ENCODE measurements at regions not wholly inside any gene's neighbourhood (a gene's known extent, or its start where the extent isn't known, plus 50 kb on each side); places are given as distances from the start of the nearest gene placed in this dataset.
"Not testable (repeated sequence)": the region's sequence is repeated elsewhere in the genome, so short reads cannot be mapped to it uniquely, and the experiment has no call there.

DNA sequence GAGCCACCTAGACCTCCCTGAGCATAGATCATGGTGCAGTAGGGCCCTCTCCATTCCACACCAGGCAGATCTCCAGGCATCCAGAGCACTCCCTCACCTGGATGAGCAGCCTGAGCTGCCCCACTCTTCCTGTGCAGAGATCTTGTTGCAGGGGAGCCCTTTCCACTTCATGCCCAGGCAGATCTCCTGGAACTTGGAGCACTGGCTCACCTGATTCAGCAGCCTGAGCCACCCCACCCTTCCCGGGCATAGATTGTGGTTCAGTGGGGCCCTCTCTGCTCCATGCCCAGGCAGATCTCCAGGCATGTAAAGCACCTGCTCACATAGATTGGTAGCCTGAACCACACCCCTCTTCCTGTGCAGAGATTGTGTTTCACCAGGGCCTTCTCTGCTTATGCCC, 78.0 kb downstream of the SEC16B start:
- POLR2A ChIA-PET, result no interaction called here
- CTCF ChIA-PET, result no interaction called here
- intact Hi-C loops (cut with micrococcal nuclease), result no loop called here

DNA sequence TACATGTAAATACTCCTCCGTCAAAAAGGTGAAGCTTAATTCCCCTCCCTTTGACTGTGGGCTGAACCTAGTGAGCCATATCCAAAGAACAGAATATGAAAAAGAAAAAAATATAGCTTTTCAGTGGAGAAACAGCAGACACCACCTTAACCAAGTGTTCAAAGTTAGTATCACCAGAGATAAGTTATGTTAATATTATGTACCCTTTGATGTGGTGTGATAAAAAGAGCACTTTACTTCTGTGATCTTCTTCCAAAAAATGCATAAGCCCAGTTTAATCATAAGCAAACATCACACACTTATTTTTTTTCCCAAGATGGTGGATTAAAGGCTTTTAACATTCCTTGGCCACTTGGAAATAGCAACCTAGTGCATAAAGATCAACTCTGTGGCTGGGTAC, 79.4 kb downstream of the SEC16B start:
- DNase-seq, result no peak
- H3K27ac Mint-ChIP-seq, result no peak overlapping the region
- H3K36me3 Mint-ChIP-seq, result no peaks in the 10 kb centered on the region
- H3K27me3 Mint-ChIP-seq, result no peaks in the 10 kb centered on the region
- H3K4me1 Mint-ChIP-seq (ENCODE audit: low read depth), result no peaks in the 10 kb centered on the region
- H3K4me3 Mint-ChIP-seq, result no peak overlapping the region
- ChIA-PET POLR2A (no interaction called here), CTCF (no interaction called here)
- intact Hi-C loops (cut with micrococcal nuclease), result no loop called here
- H3K9me3 Mint-ChIP-seq, result peaks cover 26% of the 10 kb centered on the region

More for the DNA sequence above, 78.0 kb downstream of the SEC16B start:
- H3K4me1 Mint-ChIP-seq (ENCODE audit: low read depth), result no peaks in the 10 kb centered on the region
- peaks cover 22% of the 10 kb centered on the region for H3K9me3 Mint-ChIP-seq
- no peak overlapping the region for H3K27ac Mint-ChIP-seq
- H3K36me3 Mint-ChIP-seq, result no peaks in the 10 kb centered on the region
- no peak for DNase-seq
- H3K27me3 Mint-ChIP-seq, result no peaks in the 10 kb centered on the region
- no peak overlapping the region for H3K4me3 Mint-ChIP-seq

DNA sequence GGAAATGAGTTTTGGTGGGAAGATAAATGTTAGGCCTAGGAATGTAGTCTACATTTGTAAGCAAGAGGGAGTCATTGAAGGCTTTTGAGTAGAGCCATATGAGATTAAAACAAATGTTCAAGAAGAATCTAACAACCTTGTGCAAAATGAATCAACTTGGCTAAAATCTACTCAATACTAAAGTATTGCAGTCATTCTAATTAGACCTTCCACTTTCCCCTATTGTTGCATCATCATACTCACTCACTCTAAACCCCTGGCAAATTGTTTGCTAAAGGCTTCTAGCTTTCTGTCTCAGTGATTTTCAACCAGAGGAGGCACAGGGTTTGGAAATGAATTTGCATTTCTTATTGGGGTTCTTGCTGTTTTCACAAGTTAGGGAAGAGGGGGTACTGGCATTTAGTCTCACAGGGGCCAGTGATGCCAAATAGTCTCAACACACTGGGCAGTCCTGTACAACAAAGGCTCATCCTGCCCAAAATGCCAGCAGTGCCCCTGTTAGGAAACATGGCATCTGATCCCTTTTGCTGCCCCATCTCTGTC, 85.3 kb downstream of the SEC16B start:
- H3K36me3 Mint-ChIP-seq, result no peaks in the 10 kb centered on the region

DNA sequence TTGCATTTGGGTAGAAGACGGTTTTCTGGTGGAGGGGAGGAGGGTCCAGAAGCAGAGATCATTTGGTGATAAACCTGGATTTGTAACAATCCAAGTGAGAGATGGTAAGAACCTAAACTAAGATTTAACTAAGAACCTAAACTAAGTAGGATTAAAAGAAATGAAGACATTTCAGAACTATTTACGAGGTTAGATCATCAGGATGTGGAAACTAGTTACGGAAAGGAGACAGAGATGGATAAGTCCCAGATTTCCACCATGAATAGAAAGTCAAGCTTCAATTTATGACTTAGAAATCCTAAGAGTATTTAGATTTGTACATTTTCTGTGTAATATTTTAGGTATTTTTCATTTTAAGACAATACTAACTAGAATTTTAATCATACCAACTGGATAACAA, 86.3 kb downstream of the SEC16B start:
- DNase-seq, result no peak
- H3K9me3 Mint-ChIP-seq, result peaks cover 4% of the 10 kb centered on the region
- ChIA-PET CTCF (no interaction called here), POLR2A (no interaction called here)
- H3K4me1 Mint-ChIP-seq (ENCODE audit: low read depth), result no peaks in the 10 kb centered on the region
- intact Hi-C loops (cut with micrococcal nuclease), result no loop called here
- no peaks in the 10 kb centered on the region for H3K27me3 Mint-ChIP-seq
- no peak overlapping the region for H3K4me3 Mint-ChIP-seq
- H3K27ac Mint-ChIP-seq, result no peak overlapping the region
- no peaks in the 10 kb centered on the region for H3K36me3 Mint-ChIP-seq

More for the DNA sequence above, 85.3 kb downstream of the SEC16B start:
- Mint-ChIP-seq H3K4me1 (ENCODE audit: low read depth) (no peaks in the 10 kb centered on the region), H3K4me3 (no peak overlapping the region), H3K27me3 (no peaks in the 10 kb centered on the region), H3K27ac (no peak overlapping the region), H3K9me3 (peaks cover 4% of the 10 kb centered on the region)
- DNase-seq, result no peak
- POLR2A ChIA-PET, result no interaction called here
- intact Hi-C loops (cut with micrococcal nuclease), result no loop called here
- CTCF ChIA-PET, result no interaction called here

DNA sequence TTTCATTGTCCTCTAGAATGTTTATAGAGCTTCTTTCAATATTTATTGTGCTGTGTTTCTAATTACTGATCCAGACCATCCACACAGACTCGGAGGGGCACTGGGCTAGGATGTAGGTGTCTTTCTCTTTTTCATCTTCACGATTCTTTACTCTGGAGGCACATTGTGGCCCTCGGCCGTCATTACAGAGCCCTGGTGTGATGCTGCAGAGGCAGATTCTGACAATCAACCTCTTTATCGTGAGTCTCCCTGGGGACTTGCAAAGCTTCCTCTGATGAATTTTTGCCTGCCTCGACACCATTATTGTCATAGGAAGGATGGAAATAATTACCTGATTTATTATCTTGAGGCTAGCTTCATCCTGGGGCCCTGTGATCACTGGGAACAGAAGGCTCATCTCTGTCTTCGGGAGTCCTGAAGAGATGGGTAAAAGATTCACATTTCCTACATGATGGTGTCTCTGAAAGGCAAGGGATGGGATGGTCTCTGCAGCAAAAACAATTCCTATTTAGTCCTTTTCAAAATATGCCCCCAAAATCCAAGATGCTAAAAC, 89.4 kb downstream of the SEC16B start:
- no peaks in the 10 kb centered on the region for H3K4me1 Mint-ChIP-seq (ENCODE audit: low read depth)
- intact Hi-C loops (cut with micrococcal nuclease), result no loop called here
- DNase-seq, result no peak
- no peak overlapping the region for H3K4me3 Mint-ChIP-seq
- no peaks in the 10 kb centered on the region for H3K36me3 Mint-ChIP-seq
- CTCF ChIA-PET, result no interaction called here
- POLR2A ChIA-PET, result no interaction called here
- H3K27me3 Mint-ChIP-seq, result no peaks in the 10 kb centered on the region
- H3K27ac Mint-ChIP-seq, result no peak overlapping the region
- H3K9me3 Mint-ChIP-seq, result peaks cover 5% of the 10 kb centered on the region

DNA sequence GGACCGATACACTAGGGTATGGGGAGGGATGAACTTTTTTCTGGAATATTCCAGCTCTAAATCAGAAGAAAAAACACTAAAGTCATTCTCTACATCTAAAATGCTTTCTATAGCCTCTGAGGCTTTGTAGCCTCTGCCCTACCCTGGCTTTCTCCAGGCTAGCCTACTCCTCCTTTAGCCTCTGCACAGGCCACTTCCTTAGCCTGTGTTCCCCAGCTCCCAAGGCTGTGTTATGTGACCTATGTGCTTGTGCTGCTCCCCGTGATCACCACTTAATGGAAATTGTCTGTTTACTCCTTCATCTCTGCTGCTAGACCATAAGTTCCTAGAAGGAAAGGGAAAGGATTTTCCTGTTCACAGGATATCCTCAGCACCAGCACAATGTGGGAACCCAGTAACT, 92.8 kb downstream of the SEC16B start:
- H3K27ac Mint-ChIP-seq, result no peak overlapping the region
- ChIA-PET CTCF (no interaction called here), POLR2A (no interaction called here)
- no peaks in the 10 kb centered on the region for H3K27me3 Mint-ChIP-seq
- H3K9me3 Mint-ChIP-seq, result peaks cover 5% of the 10 kb centered on the region
- H3K36me3 Mint-ChIP-seq, result no peaks in the 10 kb centered on the region
- no peak overlapping the region for H3K4me3 Mint-ChIP-seq
- DNase-seq, result no peak
- H3K4me1 Mint-ChIP-seq (ENCODE audit: low read depth), result no peaks in the 10 kb centered on the region
- intact Hi-C loops (cut with micrococcal nuclease), result no loop called here

DNA sequence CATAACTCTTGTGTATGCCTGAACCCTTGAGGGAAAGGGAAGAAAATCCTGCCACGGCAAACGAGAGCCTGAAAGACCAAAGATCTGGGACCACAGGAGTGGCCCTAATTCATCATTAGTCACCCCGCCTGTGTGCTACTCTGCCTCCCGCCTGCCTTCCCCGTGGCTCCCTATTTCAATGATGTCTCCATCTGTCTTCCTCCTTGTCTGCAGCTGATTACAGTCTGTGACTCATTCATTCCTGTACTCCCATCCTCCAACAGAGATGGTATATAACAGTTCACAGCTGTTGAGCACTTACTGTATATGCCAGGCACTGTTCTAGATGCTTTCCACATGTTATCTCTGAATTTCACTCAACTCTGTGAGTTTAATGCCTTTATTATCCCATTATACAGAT, 96.6 kb downstream of the SEC16B start:
- ChIA-PET POLR2A (no interaction called here), CTCF (no interaction called here)
- no peak overlapping the region for H3K27ac Mint-ChIP-seq

DNA sequence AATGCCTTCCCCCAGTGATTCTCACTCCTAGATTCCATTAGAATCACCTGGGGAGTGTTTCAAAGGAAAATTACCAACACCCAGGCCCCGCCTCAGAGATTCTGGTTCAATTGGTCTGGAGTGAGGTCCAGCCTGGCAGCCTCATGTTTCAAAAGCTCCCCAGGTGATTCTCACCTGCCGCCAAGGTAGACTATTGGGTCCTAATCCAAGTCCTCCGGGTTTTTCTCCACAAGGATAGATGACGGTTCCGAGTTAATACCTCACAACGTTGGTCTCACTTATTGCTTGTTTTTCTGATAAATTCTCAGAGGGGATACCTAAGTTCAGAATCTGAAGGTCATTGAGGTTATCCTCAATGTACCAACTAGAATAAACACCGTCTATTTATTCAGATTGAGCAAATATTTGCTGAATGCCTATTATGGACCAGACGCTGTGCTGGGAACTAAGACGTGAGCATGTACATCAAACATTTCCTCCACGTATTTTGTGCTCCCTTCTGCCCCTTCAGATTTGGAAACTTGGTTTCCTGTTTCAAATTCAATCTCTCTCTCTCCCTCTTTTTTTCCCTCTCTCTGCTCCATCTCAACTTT, 97.5 kb downstream of the SEC16B start:
- POLR2A ChIA-PET, result no interaction called here
- no peak overlapping the region for H3K4me3 Mint-ChIP-seq
- H3K9me3 Mint-ChIP-seq, result peaks cover 5% of the 10 kb centered on the region
- DNase-seq, result no peak
- H3K27me3 Mint-ChIP-seq, result no peaks in the 10 kb centered on the region
- intact Hi-C loops (cut with micrococcal nuclease), result no loop called here
- no peaks in the 10 kb centered on the region for H3K4me1 Mint-ChIP-seq (ENCODE audit: low read depth)
- H3K36me3 Mint-ChIP-seq, result no peaks in the 10 kb centered on the region
- CTCF ChIA-PET, result no interaction called here
- no peak overlapping the region for H3K27ac Mint-ChIP-seq

More for the DNA sequence above, 96.6 kb downstream of the SEC16B start:
- no peak for DNase-seq
- Mint-ChIP-seq H3K36me3 (no peaks in the 10 kb centered on the region), H3K4me1 (ENCODE audit: low read depth) (no peaks in the 10 kb centered on the region), H3K4me3 (no peak overlapping the region), H3K9me3 (peaks cover 5% of the 10 kb centered on the region), H3K27me3 (no peaks in the 10 kb centered on the region)
- intact Hi-C loops (cut with micrococcal nuclease), result no loop called here

DNA sequence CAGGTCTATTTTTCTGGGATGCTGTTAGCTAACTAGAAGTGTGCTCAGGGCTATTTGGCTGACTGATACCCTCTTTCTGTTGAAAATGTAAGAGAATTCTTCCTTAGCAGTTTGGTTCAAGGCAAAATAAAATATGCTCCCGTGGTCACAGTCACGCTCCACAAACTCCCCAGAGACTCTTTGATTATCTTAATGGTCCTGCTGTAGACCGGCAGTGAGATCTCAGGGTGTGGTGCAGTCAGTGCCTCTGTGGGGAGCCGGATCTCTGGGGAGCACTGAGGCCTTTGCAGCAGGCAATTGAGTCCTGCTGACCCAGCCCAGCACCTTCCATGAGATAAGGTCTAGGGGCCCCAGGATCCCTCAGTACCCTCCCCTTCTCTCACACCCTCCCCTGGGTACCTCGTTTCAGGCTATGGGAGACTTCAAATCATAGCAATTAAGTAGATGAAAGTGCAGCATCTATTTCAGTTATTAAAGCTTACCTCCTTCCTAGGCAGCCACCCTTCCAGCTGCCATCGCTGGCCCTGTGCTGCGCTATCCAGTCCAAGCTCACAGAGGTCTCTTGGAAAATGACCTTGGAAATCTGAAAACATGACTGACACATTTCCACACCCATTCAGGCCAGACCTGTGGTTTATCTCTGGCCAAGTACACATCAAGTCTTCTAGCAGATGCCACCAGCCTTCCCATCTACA, 98.1 kb downstream of the SEC16B start:
- no peaks in the 10 kb centered on the region for H3K27me3 Mint-ChIP-seq
- POLR2A ChIA-PET, result interaction anchor here (0.6 kb wide), 1 partner anchor 213 kb away, joined by 3 read pairs; no protein-coding TSS in a partner anchor
- intact Hi-C loops (cut with micrococcal nuclease), result no loop called here

DNA sequence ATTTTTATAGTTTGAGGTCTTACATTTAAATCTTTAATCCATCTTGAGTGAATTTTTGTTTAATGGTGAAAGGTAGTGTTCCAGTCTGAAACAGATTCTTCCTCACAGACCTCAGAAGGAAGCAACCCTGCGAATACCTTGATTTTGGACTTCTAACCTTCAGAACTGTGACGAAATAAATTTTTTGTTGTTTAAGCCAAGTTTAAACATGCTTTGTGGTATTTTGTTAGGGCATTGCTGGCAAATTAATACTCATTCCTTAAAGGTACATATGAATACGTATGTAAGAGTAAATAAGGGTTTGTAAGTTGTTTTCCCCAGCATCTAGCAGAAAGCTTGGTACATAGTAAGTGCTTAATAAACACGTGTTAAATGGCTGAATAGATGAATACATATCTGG, 100.3 kb downstream of the SEC16B start:
- intact Hi-C loops (cut with micrococcal nuclease), result no loop called here
- ChIA-PET POLR2A (no interaction called here), CTCF (no interaction called here)
- H3K4me3 Mint-ChIP-seq, result no peak overlapping the region
- no peak overlapping the region for H3K27ac Mint-ChIP-seq
- H3K36me3 Mint-ChIP-seq, result no peaks in the 10 kb centered on the region
- no peaks in the 10 kb centered on the region for H3K9me3 Mint-ChIP-seq
- no peaks in the 10 kb centered on the region for H3K4me1 Mint-ChIP-seq (ENCODE audit: low read depth)
- H3K27me3 Mint-ChIP-seq, result no peaks in the 10 kb centered on the region
- DNase-seq, result no peak

More for the DNA sequence above, 98.1 kb downstream of the SEC16B start:
- H3K4me1 Mint-ChIP-seq (ENCODE audit: low read depth), result no peaks in the 10 kb centered on the region
- CTCF ChIA-PET, result no interaction called here
- H3K4me3 Mint-ChIP-seq, result no peak overlapping the region
- peaks cover under 1% of the 10 kb centered on the region for H3K9me3 Mint-ChIP-seq
- no peak overlapping the region for H3K27ac Mint-ChIP-seq
- DNase-seq, result no peak
- H3K36me3 Mint-ChIP-seq, result no peaks in the 10 kb centered on the region

DNA sequence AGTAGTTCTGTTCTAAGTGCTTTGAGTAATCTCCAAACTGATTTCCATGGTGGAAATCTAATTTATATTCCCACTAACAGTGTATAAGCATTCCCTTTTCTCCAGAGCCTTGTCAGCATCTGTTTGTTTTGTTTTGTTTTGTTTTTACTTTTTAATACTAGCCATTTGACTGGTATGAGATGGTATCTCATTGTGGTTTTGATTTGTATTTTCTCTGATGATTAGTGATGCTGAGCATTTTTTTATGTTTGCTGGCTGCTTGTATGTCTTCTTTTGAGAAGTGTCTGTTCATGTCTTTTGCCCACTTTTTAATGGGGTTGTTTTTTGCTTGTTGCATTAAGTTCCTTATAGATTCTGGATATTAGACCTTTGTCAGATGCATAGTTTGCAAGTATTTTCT, 100.8 kb downstream of the SEC16B start:
- not testable (repeated sequence) for H3K27me3 Mint-ChIP-seq

DNA sequence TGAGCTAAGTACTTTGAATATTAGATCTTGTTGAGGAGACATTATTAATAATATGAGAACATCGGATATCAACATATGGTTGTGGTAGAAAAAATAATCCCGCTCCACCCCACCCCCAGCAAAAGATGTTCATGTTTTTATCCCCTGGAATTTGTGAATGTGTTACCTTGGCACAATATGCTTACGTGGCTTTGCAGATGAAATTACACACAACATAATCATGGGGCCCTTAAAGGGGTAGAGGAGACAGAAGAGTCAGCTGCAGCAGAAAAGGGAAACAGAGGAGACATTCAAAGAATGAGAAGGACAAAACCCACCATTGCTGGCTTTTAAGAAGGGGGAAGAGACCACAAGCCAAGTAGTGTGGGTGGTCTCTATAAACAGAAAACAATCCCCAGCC, 104.1 kb downstream of the SEC16B start:
- Mint-ChIP-seq H3K36me3 (no peaks in the 10 kb centered on the region), H3K27me3 (no peaks in the 10 kb centered on the region), H3K4me1 (ENCODE audit: low read depth) (no peaks in the 10 kb centered on the region), H3K27ac (no peak overlapping the region), H3K9me3 (no peaks in the 10 kb centered on the region), H3K4me3 (no peak overlapping the region)
- no peak for DNase-seq
- intact Hi-C loops (cut with micrococcal nuclease), result no loop called here
- ChIA-PET CTCF (no interaction called here), POLR2A (no interaction called here)

More for the DNA sequence above, 100.8 kb downstream of the SEC16B start:
- CTCF ChIA-PET; H3K4me1 Mint-ChIP-seq (ENCODE audit: low read depth); H3K36me3 Mint-ChIP-seq; H3K27ac Mint-ChIP-seq; POLR2A ChIA-PET; intact Hi-C loops (cut with micrococcal nuclease); DNase-seq; H3K4me3 Mint-ChIP-seq; H3K9me3 Mint-ChIP-seq: not testable (repeated sequence)
